GM19397 (cell line): ENCODE measurements at regions not wholly inside any gene's neighbourhood (a gene's known extent, or its start where the extent isn't known, plus 50 kb on each side); places are given as distances from the start of the nearest gene placed in this dataset.
A peak's percentile ranks its signal among the peaks of the same experiment; 100 is the strongest.

Source experiments
- ATAC-seq: cut with Tn5 transposase; IDR thresholded peaks from one replicate; pipeline ENCODE4 v1.9.1; 2021; ENCODE audit warnings: mild to moderate bottlenecking, moderate library complexity; ENCODE audit not compliant: unreplicated experiment

GRCh38 chr12:43044241-43044640, 454.7 kb upstream of the PRICKLE1 start:
- ATAC-seq: no peak

DNA sequence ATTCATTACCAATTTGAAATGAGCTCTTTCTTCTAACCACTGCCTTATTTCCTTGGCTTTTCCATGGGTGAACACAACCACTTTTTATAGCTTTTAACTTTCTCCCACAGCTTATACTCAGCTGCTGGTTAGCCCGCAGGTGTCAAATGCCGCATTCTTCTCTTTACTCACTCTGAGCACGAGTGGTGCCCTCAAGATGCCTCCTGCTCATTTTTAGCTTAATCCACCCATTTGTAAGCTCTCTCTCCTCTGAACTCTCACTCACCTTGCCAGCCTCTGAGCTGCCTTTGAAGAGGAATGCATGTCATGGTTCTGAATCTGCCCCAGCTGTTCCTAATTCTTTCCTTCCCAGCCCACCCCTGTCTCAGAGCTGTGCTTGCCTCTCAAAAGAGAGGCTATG, 449.4 kb upstream of the PRICKLE1 start:
- no peak for ATAC-seq

- no peak for ATAC-seq
Observed at GRCh38 chr12:43029971-43030370, 440.4 kb upstream of the PRICKLE1 start.

GRCh38 chr12:43028826-43029225, 439.3 kb upstream of the PRICKLE1 start:
- ATAC-seq: no peak

GRCh38 chr12:43022838-43023237, 433.3 kb upstream of the PRICKLE1 start:
- no peak for ATAC-seq

DNA sequence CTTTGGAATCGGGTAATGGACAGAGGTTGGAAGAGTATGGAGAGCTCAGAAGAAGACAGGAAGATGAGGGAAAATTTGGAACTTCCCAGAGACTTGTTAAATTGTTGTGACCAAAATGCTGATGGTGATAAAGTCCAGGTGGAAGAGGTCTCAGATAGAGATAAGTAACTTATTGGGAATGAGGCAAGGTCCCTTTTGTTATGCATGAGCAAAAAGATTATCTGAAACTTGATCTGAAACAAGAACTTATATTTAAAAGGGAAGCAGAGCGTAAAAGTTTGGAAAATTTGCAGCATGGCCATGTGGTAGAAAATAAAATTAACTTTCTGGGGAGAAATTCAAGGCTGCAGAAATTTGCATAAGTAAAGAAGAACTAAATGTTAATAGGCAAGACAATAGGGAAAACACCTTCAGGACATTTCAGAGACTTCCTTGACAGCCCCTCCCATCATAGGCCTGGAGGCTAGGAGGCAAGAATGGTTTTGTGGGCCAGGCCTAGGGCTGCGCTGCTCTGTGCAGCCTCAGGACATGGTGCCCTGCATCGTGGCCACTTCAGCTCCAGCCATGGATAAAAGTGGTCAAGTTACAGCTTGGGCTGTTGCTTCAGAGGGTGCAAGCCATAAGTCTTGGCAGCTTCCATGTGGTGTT, 425.7 kb upstream of the PRICKLE1 start:
- no peak for ATAC-seq

DNA sequence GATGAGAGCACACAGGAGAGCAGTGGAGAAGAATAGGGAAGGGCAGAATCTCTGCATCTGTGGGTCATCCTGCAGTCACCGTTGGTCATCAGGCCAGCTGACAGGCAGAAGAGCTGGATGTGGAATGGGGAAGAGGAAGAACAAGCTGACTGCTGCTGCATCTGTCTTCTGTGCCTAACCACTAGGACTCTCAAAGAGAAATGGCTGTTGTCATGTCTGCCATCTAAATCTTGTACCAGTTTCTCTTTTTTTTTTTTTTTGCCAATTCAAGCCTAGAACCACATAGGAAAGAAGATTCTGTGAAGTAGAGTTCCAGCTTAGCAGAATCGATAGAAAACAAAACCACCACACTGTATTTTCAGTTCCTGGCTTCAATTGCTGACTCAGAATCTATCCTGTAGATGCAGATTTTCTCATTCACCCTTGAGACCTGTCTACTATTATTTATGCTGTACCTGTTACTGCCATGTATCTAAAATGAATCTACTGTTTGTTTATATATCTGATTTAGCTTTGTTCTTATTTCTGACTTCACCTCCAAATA, 421.9 kb upstream of the PRICKLE1 start:
- peak; percentile 77 for ATAC-seq

DNA sequence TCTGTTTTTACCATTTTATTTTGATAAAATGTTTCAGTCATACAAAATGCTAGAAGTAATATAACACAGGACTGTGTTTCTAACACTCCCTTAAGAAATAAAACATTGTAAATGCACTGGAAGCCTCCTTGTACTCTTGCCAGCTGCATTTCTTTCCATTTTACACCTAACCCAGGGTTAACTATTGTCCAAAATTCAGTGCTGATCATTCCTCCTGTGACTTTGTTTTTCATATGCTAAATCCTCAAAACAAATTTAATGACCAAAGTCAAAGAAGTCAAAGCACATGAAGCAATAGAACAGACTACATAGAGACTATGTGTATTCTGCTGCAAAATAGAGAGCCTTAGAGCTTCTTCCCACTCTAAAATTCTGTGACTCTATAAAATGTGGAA, 420.3 kb upstream of the PRICKLE1 start:
- ATAC-seq: no peak

GRCh38 chr12:43008953-43009845, 419.7 kb upstream of the PRICKLE1 start:
- no peak for ATAC-seq

DNA sequence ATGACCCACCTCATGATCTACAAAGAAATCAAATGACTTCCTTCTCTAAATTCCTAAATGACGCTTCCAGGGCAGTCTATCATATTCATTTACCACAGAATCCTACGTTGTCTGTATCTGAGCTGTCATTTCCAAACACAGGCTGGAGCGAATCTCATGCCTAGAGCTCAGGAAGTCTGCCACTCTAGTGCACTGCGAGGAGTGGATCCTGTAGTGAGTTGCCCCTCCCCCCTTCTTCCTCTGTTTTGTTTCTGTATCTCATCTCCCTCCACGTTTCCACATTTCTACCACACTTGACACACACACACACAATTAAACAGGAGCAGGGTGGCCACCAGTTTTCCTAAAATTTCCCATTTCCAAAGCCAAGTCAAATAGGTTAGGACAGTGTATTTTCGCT, 415.4 kb upstream of the PRICKLE1 start:
- no peak for ATAC-seq

DNA sequence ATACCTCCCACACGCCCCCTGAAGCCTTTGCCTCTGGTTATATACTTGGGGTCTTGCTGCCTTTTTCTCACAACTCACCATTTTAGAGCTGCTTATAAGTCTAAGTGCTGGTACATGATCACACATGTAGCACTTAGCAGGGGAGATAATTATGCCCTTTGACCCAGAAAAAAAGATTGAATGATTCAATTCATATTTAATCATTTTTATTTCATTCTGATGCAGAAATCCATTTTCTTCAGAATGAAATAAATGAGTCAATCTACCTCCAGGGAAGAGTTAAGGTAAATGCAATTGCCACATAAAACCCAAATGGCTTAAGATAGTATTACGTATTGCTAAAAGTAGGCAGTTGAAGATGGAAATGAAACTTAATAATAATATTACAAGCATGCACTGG, 414.6 kb upstream of the PRICKLE1 start:
- no peak for ATAC-seq

- no peak for ATAC-seq
Observed at GRCh38 chr12:42996869-42997431, 407.4 kb upstream of the PRICKLE1 start.

DNA sequence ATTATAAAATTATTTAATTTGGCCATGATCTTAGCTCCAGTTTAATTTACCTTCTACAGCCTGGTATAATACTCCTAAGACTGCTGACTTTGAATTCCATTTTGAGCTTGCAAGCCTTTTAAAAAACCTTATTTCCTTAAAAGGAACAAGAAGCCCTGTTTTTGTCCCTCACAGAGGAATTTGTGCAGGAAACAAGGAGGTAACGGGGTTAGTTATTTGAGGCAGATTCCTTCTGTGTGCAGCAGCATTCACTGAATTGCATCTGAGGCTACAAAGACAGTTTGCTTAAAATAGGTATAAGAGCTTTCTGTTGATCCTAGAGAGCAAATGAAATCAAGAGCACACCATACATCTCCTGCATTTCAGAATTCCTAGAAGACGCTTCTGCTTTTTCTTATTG, 403.3 kb upstream of the PRICKLE1 start:
- ATAC-seq: no peak

DNA sequence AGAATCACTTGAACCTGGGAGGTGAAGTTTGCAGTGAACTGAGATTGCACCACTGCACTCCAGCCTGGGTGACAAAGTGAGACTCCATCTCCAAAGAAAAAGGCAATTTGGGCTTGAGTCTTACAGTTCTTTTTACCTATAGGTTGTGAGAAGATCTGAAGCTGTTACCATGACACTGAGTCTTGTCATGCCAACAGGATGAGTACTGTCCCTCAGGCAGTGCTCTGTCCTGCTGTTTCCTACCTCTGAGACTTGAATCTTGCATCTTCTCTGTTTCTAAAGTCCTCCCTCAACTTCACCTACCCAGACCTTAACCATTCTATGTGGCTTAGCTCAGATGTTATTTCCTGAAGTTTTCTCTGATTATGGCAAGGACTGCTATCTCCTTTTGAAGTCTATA, 400.8 kb upstream of the PRICKLE1 start:
- no peak for ATAC-seq

DNA sequence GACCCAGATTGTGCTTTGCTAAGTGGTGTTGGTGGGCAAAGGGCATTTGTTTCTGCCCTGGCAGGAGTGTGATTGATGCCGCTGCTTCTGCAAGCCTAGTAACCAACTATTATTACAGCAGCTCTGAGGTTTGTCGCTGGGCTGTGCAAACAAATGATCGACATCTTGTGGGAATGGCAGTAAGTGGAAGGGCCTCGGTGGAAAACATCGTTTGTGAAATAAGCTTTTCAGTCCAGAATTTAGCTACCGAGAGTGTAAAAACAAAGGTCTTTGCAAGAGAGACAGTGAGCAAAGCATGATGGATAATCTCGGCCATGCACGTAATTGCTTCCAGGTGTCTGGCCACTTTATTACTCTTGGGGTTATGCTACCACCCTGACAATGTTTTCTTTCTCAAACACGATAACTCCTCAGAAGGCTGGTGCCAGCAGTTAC, 397.7 kb upstream of the PRICKLE1 start:
- no peak for ATAC-seq

GRCh38 chr12:42985506-42985905, 396.0 kb upstream of the PRICKLE1 start:
- ATAC-seq: no peak

DNA sequence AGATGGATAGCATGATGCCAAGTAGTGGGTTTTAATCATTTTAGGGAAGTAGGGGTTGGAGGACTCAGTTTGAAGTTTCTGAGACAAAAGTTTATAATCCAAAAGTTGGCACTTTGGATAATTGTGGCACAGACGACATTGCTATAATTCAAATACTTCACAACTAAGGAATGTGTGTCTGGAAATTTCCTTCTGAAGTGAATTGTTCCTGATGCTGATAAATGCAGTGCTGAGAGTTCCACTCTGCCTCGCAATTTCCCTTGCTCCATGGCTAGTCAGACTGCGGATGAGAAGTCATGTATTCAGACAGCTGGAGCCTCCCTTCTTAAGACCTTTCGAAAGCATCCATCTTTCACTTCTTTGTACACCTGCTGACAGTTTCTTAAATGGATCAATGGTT, 393.3 kb upstream of the PRICKLE1 start:
- no peak for ATAC-seq

- ATAC-seq: no peak
Observed at GRCh38 chr12:42981379-42981778, 391.8 kb upstream of the PRICKLE1 start.

GRCh38 chr12:42980441-42980840, 390.9 kb upstream of the PRICKLE1 start:
- no peak for ATAC-seq

GRCh38 chr12:42979746-42980145, 390.2 kb upstream of the PRICKLE1 start:
- no peak for ATAC-seq

- ATAC-seq: no peak
Observed at GRCh38 chr12:42978708-42979107, 389.2 kb upstream of the PRICKLE1 start.
